22Rv1 (cell line): ENCODE measurements at regions not wholly inside any gene's neighbourhood (a gene's known extent, or its start where the extent isn't known, plus 50 kb on each side); places are given as distances from the start of the nearest gene placed in this dataset.

Experiments
- ZFX ChIP-seq: fragments of 450-650 bp; IDR thresholded peaks from 2 replicates; pipeline ENCODE4 v1.6.1; 2017; ENCODE audit warnings: antibody characterized with exemption, borderline replicate concordance
- TF ChIP-seq, protein P1 (sequence below): fragments of 450-650 bp; IDR thresholded peaks from 2 replicates; pipeline ENCODE4 v1.5.1; 2017; ENCODE audit warnings: mild to moderate bottlenecking

DNA sequence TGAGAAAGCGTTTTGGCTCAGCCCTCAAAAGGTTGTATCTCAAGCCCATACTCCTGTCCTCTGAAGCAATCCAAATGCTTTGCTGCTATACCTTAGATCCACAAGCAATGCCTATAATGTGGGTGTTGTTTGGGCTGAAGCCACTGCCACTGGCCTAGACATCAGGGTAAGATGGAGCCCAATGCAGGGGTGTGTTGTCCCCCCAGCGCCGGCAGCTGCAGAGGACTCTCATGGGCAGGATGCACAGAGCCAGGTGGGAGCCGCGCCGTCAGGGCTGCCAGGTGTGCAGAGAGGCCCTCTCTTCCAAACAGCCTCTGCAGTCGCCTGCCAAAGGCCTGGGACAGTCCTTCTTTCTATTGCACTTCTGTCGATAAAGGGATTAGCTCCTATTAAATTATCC is 205.2 kb upstream of the SHH start:
- TF ChIP-seq, protein P1, sequence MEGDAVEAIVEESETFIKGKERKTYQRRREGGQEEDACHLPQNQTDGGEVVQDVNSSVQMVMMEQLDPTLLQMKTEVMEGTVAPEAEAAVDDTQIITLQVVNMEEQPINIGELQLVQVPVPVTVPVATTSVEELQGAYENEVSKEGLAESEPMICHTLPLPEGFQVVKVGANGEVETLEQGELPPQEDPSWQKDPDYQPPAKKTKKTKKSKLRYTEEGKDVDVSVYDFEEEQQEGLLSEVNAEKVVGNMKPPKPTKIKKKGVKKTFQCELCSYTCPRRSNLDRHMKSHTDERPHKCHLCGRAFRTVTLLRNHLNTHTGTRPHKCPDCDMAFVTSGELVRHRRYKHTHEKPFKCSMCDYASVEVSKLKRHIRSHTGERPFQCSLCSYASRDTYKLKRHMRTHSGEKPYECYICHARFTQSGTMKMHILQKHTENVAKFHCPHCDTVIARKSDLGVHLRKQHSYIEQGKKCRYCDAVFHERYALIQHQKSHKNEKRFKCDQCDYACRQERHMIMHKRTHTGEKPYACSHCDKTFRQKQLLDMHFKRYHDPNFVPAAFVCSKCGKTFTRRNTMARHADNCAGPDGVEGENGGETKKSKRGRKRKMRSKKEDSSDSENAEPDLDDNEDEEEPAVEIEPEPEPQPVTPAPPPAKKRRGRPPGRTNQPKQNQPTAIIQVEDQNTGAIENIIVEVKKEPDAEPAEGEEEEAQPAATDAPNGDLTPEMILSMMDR = no peak
- TF ChIP-seq ZFX = no peak
